HuH-7 (cell line): ENCODE measurements at regions not wholly inside any gene's neighbourhood (a gene's known extent, or its start where the extent isn't known, plus 50 kb on each side); places are given as distances from the start of the nearest gene placed in this dataset.

Experiments used
- DNase-seq: peaks from one replicate; pipeline ENCODE4 v3.0.0; 2011; ENCODE audit warnings: low spot score

DNA sequence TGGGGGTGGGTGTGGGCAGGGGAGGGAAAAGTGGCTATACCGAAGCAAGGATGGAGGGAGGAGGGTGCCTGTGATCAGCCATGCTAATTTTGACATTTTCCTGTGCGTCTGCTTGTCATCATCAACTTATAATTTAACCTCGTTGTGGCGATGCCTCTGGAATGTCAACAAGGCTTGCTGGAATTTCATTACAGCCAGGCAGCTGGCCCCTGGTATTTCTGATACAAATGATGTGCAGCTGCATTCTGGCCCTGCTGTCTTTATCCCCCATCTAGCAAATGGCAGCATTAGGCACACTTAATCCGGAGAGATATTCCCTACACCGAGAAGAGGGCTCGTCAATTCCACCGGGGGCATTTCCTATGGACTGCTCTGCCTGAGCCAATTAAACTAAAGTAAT, 278.3 kb upstream of the CCL2 start:
- no peak for DNase-seq

DNA sequence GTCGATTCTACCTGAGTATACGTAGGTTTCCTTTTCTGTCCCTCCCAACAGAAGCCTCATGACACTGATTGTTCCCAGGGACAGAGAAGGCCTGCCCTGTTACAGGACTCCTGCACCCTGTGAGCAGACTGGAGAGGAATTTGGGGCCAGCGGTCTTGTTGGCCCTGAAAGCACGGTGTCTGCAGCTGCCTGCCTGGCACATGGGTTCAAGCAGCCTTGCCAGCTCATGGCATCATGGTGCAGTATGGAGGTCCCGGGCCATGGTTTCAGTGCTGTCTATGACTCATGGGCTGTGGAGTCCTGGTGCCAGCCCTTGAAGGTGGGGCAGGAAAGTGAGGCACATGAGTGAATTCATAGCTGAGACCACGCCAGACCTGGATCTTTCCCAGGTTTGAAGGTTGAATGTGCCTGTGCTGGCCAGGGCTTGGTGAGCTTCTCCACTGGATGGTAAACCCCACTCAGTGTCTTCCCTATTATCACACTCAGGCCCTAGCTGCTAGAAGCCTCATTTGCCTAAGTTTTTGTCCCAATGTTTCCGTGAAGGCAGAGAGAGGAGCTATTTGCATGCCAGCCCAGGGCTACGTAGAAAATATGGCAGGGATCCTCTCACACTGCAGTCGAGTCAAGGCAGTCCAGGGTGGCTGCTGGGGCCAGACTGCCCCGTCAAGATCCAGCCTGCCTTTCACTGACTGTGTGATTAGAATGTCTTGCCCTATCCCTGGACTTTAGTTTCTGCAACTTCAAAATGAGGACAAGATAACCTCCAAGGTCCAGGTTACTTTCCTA, 277.2 kb upstream of the CCL2 start:
- DNase-seq: no peak

- DNase-seq: no peak
These were observed 276.2 kb upstream of the CCL2 start for GRCh38 chr17:33978889-33979288.

- DNase-seq: no peak
These were observed 274.9 kb upstream of the CCL2 start for GRCh38 chr17:33980193-33980592.

GRCh38 chr17:33981711-33982601, 273.1 kb upstream of the CCL2 start:
- DNase-seq: no peak

GRCh38 chr17:33982909-33983308, 272.2 kb upstream of the CCL2 start:
- no peak for DNase-seq

DNA sequence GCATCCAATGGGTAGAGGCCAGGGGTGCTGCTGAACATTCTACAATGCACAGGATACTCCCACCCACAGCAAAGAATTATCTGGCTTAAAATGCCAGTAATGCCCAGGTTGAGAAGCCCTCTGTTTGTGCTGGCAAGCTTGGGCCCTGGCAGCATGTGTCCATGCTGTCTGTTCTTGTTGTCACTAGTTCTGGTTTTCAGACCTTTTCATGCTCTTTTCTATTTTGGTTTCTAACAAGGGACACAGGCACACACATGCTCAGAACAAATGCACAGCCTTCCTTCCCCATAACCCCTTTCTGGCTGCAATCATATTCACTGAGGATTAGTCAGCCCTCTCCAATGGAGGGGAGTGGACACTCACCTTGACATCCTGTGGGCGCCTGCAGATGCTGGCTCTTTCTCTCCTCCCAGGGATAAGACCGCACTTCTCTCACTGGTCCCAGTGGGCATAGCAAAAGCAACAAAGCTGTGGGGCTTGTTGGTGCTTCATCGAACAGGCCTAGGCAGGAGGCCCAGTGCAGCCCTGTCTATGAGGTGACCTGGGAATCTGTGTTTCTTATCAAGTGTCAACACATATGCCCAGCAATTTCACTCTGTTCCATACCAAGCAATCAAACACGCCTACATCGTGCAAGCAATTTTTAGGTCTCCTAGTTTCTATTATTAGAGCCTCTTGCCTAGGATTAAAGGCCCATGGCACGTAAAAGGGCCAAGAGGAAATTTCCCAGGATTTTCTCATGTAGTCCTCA, 271.1 kb upstream of the CCL2 start:
- no peak for DNase-seq

DNA sequence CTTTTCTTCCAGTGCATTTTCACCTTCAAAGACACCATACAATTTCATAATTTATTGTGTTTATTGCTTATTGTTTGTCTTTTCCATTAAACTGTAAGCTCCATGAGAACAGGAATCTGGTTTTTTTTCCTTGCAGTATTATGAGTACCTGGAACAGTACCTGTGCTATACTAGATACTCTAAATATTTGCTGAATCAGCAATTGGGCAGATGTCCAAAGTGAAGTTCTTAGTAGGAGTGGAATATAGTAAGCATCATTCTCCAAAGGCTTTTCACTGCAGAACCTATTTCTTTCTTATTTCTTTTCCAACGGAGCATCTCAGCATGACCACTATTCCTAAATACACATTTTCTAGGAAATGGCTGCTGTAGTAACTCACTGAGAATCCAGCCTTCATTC, 269.0 kb upstream of the CCL2 start:
- no peak for DNase-seq

DNA sequence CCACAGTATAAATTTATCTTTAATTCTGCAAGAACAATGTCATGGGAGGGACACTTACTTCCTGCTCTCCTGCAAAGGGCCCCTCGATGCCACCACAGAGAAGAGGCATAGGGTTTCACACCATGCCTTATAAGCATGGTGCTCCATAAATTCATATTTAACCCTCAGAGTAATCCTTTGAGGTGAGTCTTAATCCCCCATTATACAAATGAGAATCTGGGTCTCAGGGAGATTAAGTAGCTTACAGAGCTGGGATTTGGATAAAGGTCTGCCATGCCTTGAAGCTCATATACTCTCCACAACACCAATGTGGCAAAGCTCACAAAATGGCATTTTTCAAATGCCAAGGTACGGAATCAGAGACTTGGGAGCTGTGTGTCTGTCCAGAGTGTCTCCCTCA, 268.5 kb upstream of the CCL2 start:
- no peak for DNase-seq

- no peak for DNase-seq
These were observed 267.9 kb upstream of the CCL2 start for GRCh38 chr17:33987162-33987561.

DNA sequence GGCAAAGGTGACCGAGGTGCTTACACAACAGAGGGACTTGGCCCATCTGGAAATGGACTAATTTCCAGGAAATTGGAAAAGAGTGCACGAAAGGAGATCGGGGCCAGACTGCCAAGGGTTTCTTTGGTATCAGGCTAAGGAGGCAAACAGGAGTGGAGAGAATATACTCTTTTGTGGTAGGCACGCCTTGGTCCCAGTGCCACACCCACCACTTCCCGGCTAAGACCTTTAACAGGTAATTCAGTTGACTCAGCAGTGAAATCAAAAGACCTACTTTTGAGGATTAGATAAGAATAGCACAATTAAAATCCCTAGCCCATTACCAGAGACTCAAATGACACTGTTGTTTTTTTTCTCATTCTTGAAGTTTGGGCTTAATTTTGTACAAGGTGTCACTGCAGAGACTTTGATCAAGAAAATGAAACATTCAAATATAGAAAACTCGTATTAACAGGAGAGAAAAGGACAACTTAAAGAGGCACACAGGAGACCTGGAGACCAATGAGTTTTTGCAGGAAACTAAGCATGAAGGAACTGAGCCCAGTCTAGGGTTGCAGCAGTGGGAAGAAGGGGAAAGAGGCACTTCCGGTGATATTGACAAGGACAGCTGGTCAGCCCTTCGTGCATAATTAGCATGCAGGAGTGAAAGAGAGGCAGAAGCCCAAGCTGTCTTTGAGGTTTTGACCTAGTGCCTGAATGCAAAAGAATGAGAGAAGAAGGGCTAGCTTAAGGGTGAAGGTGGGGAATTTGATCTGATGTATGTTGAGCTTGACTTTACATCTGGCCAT, 265.5 kb upstream of the CCL2 start:
- DNase-seq: no peak

DNA sequence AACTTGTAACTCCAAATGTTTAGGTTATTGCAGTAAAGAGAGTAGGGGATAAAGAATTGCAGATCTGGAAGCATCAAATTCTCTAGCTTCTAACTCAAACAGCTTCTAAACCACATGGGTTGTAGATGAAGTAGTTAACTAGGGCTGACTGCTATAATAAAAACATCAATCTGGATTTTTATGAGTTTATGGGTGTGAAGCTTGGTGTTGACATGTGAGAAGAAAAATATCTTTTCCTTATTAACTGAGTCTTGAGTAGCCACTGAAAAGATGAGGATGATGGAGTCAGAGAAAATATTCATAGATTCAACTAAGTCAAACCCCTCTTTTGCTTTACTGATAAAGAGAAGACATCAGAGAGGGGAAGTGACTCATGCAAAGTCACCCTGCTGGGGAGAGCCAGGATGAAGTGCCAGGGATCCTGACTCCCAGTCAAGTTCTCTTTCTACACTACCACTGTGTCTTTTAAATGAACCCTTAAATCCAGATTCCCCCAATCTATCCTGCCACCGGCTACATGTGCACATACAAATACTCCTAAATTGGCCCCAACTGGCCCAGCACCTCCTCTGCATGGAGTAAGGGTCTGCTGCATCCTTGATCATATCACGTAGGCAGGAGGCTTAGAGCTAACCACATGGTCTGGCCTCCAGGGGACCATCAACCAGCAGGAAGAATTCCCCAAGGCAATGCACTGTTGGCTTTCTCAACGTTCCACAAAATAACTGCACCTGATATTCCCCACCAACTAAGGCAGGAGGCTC, 264.0 kb upstream of the CCL2 start:
- no peak for DNase-seq

- DNase-seq: no peak
These were observed 263.0 kb upstream of the CCL2 start for GRCh38 chr17:33992113-33992512.

DNA sequence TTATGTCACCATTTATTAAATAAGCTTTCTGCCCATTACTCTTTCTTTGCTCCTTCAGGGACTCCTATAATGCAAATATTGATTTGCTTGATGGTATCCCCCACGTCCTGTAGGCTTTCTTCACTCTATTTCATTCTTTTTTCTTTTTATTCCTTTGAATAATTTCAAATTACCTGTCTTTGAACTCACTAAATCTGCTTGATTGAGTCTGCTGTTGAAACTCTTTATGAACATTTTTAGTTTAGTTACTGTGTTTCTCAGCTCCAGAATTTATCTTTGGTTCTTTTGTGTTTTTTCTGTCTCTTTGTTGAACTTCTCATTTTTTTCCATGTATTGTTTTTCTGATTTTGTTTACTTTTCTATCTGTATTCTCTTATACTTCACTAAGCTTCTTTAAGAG, 254.4 kb upstream of the CCL2 start:
- DNase-seq: no peak

DNA sequence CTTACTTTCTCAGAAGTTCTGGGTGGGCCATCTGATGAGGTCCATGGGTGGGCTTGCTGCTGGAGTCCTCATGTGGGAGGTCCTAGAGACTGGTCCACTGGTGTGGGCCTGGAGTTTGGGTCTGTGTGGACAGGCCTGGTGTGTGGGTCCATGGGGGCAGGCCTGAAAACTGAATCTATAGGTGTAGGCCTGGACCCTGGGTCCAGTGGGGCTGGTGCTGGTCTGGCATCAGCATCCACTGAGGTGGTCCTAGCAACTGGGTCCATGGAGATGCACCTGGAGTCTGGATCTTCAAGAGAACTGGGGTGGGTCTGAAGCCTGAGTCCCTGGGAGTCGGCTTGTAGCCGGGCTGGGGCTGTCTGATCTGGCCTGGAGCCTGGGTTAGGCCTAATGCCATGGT, 253.8 kb upstream of the CCL2 start:
- no peak for DNase-seq

GRCh38 chr17:34006126-34006525, 249.0 kb upstream of the CCL2 start:
- DNase-seq: no peak

GRCh38 chr17:34008125-34008524, 247.0 kb upstream of the CCL2 start:
- DNase-seq: no peak

GRCh38 chr17:34009912-34010311, 245.2 kb upstream of the CCL2 start:
- DNase-seq: no peak

- no peak for DNase-seq
These were observed 244.6 kb upstream of the CCL2 start for GRCh38 chr17:34010534-34010933.

DNA sequence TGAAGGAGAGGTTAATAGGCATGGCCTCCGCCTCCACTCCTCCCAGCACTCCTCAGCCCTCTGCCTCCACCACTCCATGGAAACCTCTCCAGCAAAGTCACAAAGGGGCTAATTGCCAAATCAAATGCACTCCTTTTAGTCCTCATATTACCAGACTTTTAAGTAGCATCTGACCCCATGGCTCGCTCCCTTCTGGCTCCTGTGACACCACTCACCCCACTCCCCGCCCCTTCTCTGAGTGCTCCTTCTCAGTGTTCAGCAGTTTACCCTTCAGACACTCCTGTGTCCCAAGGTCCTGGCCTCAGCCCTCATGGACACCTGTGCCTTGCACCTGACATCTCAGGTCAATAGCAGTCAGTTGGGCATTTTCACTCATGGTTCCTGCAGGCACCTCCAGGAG, 243.5 kb upstream of the CCL2 start:
- DNase-seq: no peak

GRCh38 chr17:34012709-34013375, 242.2 kb upstream of the CCL2 start:
- DNase-seq: no peak
